Stimulated activated CD4-positive, alpha-beta T cell treated with anti-CD3 and anti-CD28 coated beads, Interleukin-1b, Interleukin-23, amount 100 ng/mL, for 24 hours (primary cell): ENCODE measurements at regions not wholly inside any gene's neighbourhood (a gene's known extent, or its start where the extent isn't known, plus 50 kb on each side); places are given as distances from the start of the nearest gene placed in this dataset.
"Not testable (repeated sequence)": the region's sequence is repeated elsewhere in the genome, so short reads cannot be mapped to it uniquely, and the experiment has no call there.

ENCODE experiments used
- DNase-seq, 4 experiments: peaks; one replicate each; pipeline ENCODE4 v3.0.0-alpha.2; 2020; ENCODE audit warnings: low read depth in 4 of 4, low spot score in 1 of 4

DNA sequence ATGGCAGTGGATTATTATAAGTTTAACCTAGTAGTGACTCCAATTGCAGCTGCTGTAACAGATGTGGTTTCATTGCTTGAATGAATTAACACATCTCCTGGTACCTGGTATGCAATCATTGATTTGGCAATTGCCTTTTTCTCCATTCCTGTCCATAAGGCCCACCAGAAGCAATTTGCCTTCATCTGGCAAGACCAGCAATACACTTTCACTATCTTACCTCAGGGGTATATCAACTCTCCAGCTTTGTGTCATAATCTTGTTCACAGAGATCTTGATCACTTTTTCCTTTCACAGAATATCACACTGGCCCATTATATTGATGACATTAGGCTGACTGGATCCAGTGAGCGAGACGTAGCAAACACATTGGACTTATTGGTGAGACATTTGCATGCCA is 128.7 kb upstream of the ZC3H12C start:
- DNase-seq, result no peak

- not testable (repeated sequence) for DNase-seq
Measured at GRCh38 chr11:109965445-109965844, 127.7 kb upstream of the ZC3H12C start.

GRCh38 chr11:109965926-109966325 is 127.3 kb upstream of the ZC3H12C start:
- DNase-seq, result not testable (repeated sequence)

GRCh38 chr11:109967136-109967535 is 126.1 kb upstream of the ZC3H12C start:
- DNase-seq, result not testable (repeated sequence)

- no peak for DNase-seq
Measured at GRCh38 chr11:109968299-109968698, 124.9 kb upstream of the ZC3H12C start.

GRCh38 chr11:109968781-109969180 is 124.4 kb upstream of the ZC3H12C start:
- no peak for DNase-seq

DNA sequence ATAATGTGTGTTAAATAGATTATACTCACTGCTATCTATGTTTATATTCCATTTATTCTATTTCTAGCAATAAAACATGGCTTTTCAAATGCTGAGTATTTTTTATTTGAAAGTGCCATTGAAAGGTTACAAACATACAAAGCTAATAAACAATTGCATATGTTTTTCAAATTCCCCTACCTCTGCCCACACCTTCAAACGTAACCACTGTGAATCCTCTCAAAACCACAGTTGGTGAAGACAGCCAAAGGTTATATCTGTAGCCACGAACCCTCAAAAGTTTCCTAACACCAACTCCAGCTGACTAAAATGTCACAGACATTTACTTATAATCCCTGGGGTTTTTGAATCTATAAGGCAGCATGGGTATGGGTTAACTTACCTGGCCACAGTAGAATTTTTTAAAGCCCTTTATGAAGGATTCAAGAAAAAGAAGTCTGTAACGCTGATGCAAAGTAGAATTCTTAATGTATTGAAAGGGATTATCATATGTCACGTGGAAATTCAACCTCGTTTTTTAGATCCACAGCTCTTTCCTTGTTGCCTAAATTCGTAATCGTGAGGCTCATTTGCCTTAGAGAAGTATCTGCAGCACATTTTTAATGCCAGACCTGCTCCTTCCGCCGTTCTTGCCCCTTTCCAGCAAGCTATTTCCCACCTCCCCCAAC is 122.5 kb upstream of the ZC3H12C start:
- DNase-seq, result no peak

DNA sequence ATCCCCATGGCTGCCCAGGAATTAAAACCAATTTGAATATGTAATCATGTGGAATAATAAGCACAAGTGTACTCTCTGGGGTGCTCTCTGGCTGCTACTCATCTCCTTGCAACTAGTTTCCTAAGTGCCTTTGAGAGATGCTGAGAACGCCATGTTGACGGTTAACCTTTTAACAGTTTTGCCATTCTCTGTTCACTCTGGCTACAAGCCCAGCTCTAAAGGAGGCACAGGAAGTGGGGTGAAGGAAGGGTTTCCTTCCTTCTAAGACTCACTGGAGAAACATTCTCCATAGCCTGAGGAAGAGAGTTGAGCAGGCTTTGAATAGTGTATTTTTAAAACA is 122.0 kb upstream of the ZC3H12C start:
- DNase-seq, result no peak

DNA sequence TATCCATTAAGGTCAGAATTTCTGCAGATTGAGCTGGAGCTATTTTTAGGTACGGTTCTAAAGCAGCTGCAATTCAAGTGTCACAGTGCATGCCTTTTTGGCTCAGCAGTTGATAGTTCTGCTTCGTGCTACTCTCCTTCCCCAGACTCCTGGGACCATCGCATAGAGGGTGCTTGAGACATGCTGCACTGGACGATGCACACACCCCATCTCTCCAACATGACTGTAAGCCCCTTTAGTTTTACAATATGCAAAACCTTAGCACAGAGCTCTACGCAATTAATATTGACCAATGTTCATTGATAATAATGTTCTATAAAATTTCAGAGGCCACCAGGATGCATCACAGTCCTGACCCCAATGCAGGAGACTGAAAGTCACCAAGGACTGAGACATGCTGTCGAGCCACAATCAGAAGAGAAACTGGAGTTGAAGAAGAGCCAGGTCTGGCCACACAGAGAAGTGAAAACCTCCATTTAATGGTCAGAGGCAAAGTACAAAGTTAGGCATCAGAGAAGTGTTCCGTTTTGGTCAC is 120.9 kb upstream of the ZC3H12C start:
- no peak for DNase-seq

DNA sequence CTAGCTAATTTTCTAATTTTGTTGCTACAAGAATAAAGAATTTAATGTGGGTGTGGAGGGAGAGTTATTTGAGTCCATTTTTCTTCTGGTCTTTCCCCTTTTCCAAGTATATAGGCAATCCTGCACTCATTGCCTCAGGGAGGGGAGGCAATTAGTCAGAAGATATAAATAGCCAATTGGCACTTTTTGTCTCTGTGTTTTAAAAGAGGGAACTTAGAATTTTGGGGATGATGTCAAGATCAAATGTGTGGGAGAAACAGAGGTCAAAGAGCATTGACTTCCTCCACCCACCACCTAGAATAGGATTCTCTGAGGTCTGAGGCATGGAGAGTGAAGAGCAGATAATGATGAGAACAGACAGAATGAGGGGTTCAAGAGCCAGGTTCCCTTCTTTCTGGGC is 120.3 kb upstream of the ZC3H12C start:
- DNase-seq, result no peak

DNA sequence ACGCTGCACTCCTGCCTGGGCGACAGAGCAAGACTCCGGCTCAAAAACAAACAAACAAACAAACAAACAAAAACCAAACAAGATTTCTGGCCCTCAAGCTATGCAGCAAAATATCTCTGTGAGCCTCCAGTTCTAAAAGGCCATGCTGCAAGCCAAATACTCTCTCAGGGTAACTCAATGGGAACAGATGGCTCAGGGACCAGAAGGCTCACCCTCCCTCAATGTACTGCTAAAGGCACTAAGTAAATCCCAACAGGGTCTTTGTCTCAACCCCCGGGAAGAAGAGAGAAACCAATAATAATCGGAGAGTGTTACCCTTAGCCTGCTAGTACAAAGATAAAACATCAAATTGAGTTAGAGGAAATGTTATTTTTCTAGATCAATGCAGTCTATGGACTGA is 119.7 kb upstream of the ZC3H12C start:
- no peak for DNase-seq

GRCh38 chr11:109974523-109974922 is 118.7 kb upstream of the ZC3H12C start:
- DNase-seq, result no peak

DNA sequence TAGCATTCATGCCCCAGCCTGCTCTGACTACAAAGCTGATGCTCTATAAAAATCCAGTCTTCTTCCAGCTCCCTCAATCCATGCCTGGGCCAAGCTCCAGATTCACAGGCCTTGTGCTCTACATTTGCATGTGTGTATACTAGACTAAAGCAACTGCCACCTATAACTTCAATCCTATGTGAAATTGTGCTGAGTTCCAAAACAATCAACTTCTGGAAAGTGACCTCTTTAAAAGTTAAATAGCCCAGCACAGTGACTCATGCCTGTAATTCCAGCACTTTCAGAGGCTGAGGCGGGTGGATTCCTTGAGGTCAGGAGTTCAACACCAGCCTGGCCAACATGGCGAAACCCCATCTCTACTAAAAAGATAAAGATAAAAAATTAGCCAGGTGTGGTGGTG is 114.3 kb upstream of the ZC3H12C start:
- DNase-seq, result no peak

DNA sequence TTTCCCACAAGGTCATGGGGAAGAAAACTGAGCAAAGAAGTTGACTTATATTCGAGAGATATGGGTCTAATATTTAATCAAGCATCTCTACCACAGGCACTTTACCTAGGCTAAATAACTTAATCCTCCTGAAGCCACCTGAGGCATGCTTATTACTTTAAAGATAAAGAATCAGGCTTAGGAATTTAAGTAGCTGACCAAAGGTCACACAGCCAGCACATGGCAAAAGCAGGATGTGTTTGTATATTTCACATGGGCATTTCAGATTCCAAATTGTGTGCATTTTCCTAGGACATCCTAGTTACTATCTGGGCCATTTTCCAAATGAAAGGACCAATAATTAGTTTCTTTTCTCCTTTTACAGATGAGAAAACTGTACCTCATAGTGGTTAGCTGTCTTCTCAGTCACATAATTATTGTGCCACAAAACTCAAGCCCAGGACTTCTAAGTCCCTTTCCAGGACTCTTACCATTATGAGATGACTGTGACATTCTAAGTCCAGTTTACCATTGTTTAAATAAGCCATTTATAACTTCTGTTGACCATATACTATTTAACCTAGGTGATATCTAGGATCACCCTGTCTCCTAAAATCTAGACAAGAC is 112.1 kb upstream of the ZC3H12C start:
- no peak for DNase-seq

GRCh38 chr11:109983358-109983757 is 109.8 kb upstream of the ZC3H12C start:
- DNase-seq, result no peak

GRCh38 chr11:109984634-109985289 is 108.4 kb upstream of the ZC3H12C start:
- no peak for DNase-seq

GRCh38 chr11:109986488-109986887 is 106.7 kb upstream of the ZC3H12C start:
- no peak for DNase-seq

GRCh38 chr11:109991835-109992234 is 101.4 kb upstream of the ZC3H12C start:
- no peak for DNase-seq

- DNase-seq, result no peak
Measured at GRCh38 chr11:109993786-109994185, 99.4 kb upstream of the ZC3H12C start.

DNA sequence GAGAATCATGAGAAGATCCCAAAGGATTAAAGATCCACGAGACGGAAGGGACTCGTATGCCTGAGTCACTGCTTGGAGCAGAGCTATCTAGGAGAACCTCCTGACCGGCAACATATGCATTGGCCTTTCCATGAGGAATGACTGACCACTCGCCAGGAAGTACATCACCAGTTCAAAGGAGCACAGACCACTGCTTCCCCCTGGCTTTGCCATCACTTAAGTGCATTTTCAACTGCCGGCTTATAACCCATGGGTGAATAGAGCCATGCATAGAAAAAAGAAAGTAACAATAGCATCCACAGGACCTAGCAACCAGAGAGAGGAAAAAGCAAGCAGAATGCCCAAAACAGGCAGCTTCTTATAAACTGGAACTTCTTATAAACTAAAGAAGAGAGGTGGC is 98.3 kb upstream of the ZC3H12C start:
- no peak for DNase-seq

DNA sequence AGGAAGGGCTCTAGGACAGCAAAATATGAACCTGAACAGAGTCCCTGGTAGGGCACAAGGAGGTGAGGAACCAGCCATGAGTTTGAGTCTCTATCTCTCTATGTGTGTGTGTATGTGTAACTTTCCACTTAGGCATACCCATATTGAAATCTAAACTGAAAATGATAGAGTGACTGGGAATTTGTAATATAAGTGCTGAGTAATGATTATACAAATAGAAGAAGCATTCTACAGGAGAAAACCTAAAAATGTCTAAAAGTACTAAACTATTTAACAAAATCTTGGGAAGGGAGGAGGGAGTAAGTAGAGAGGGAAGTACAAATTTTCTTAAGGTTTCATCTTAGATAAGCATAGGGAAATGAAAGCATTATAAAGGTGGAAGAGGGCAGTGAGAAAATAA is 97.1 kb upstream of the ZC3H12C start:
- no peak for DNase-seq

DNA sequence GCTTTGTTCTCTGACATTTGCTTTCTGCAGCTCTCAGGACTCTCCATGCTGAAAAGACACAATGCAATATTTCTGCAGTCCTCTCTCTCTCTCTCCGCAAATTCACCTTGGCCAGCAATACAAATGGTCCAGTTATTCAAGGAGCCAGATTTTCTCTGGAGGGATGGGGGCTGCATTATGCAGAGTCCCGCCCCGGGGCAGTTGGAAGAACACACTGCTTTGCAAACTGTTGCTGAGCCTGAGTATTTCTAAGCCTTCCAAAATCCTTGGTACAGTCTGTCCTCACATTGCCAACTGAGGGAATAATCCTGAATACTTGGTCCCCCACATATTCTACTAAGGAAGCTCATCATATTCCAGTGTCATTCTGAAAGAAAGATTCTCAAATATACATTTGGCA is 94.3 kb upstream of the ZC3H12C start:
- DNase-seq, result no peak
